ENCODE measurements at regions not wholly inside any gene's neighbourhood (a gene's known extent, or its start where the extent isn't known, plus 50 kb on each side); places are given as distances from the start of the nearest gene placed in this dataset.

GRCh38 chr5:2936413-2936812, 184.9 kb upstream of the IRX2 start:
- H3K4me1 ChIP-seq = no peaks in the 10 kb centered on the region

GRCh38 chr5:2929779-2930178, 178.3 kb upstream of the IRX2 start:
- TF ChIP-seq CTCF (IDR thresholded peaks at IDR 0.05) = no peak

More at GRCh38 chr5:2936413-2936812, 184.9 kb upstream of the IRX2 start:
- no peak for DNase-seq (ENCODE audit: low spot score in 2 of 2)
- Histone ChIP-seq H3K27me3 (no peaks in the 10 kb centered on the region), H3K36me3 (no peaks in the 10 kb centered on the region), H3K9me3 (no peaks in the 10 kb centered on the region), H3K27ac (no peak overlapping the region), H3K4me3 (no peak overlapping the region)
- intact Hi-C loops (cut with DNase I) = no loop called here
- TF ChIP-seq CTCF (IDR thresholded peaks at IDR 0.05) = no peak

GRCh38 chr5:2921651-2922050, 170.2 kb upstream of the IRX2 start:
- H3K4me1 ChIP-seq = no peaks in the 10 kb centered on the region
- H3K27me3 ChIP-seq = no peaks in the 10 kb centered on the region
- H3K27ac ChIP-seq = no peak overlapping the region
- no peak for DNase-seq (ENCODE audit: low spot score in 2 of 2)
- no peaks in the 10 kb centered on the region for H3K36me3 ChIP-seq
- intact Hi-C loops (cut with DNase I) = no loop called here
- no peaks in the 10 kb centered on the region for H3K9me3 ChIP-seq
- no peak overlapping the region for H3K4me3 ChIP-seq
- TF ChIP-seq CTCF (IDR thresholded peaks at IDR 0.05) = no peak

More at GRCh38 chr5:2929779-2930178, 178.3 kb upstream of the IRX2 start:
- no peak overlapping the region for H3K27ac ChIP-seq
- intact Hi-C loops (cut with DNase I) = no loop called here
- no peak for DNase-seq (ENCODE audit: low spot score in 2 of 2)
- no peaks in the 10 kb centered on the region for H3K36me3 ChIP-seq
- H3K27me3 ChIP-seq = no peaks in the 10 kb centered on the region
- no peak overlapping the region for H3K4me3 ChIP-seq
- no peaks in the 10 kb centered on the region for H3K4me1 ChIP-seq
- no peaks in the 10 kb centered on the region for H3K9me3 ChIP-seq

- Histone ChIP-seq H3K27ac (no peak overlapping the region), H3K27me3 (no peaks in the 10 kb centered on the region), H3K36me3 (no peaks in the 10 kb centered on the region), H3K4me1 (no peaks in the 10 kb centered on the region), H3K4me3 (no peak overlapping the region), H3K9me3 (no peaks in the 10 kb centered on the region)
- no peak for DNase-seq (ENCODE audit: low spot score in 2 of 2)
- intact Hi-C loops (cut with DNase I) = no loop called here
- no peak for TF ChIP-seq CTCF (IDR thresholded peaks at IDR 0.05)
Observed at GRCh38 chr5:2921176-2921575, 169.7 kb upstream of the IRX2 start.

- H3K27ac ChIP-seq = no peak overlapping the region
- no peak for DNase-seq (ENCODE audit: low spot score in 2 of 2)
- no peaks in the 10 kb centered on the region for H3K9me3 ChIP-seq
- no peak overlapping the region for H3K4me3 ChIP-seq
- no peaks in the 10 kb centered on the region for H3K36me3 ChIP-seq
- no peak for TF ChIP-seq CTCF (IDR thresholded peaks at IDR 0.05)
- H3K4me1 ChIP-seq = no peaks in the 10 kb centered on the region
- intact Hi-C loops (cut with DNase I) = no loop called here
- no peaks in the 10 kb centered on the region for H3K27me3 ChIP-seq
Observed at GRCh38 chr5:2920312-2920711, 168.8 kb upstream of the IRX2 start.

- intact Hi-C loops (cut with DNase I) = no loop called here
- Histone ChIP-seq H3K27me3 (no peaks in the 10 kb centered on the region), H3K27ac (no peak overlapping the region), H3K36me3 (no peaks in the 10 kb centered on the region), H3K4me3 (no peak overlapping the region), H3K4me1 (no peaks in the 10 kb centered on the region), H3K9me3 (no peaks in the 10 kb centered on the region)
- no peak for TF ChIP-seq CTCF (IDR thresholded peaks at IDR 0.05)
- DNase-seq (ENCODE audit: low spot score in 2 of 2) = no peak
Observed at GRCh38 chr5:2919310-2920018, 168.0 kb upstream of the IRX2 start.

Measured in ascending aorta (tissue), 2 donors.